Tibial nerve (tissue), 4 donors: ENCODE measurements at regions not wholly inside any gene's neighbourhood (a gene's known extent, or its start where the extent isn't known, plus 50 kb on each side); places are given as distances from the start of the nearest gene placed in this dataset.

ENCODE experiments used
- DNase-seq, 2 donors: peaks; one replicate each; pipeline ENCODE4 v3.0.0-alpha.2; 2019; ENCODE audit warnings: low spot score in 2 of 2
- H3K27ac ChIP-seq, 4 donors: fragments of 200-600 bp; sonication (generic) in 3 of 4; one replicate each; pipeline ENCODE4 v1.5.1; 2017 to 2019; ENCODE audit warnings: mild to moderate bottlenecking in 1 of 4
- H3K27me3 ChIP-seq, 2 donors: fragments of 200-600 bp; sonication (generic) in 1 of 2; one replicate each; pipeline versions ENCODE4 v1.5.1 to v1.6.0; 2017 to 2019
- H3K36me3 ChIP-seq, 3 donors: fragments of 200-600 bp; sonication (generic); one replicate each; pipeline ENCODE4 v1.5.1; 2018 to 2019
- H3K4me1 ChIP-seq, 4 donors: fragments of 200-600 bp; sonication (generic) in 3 of 4; one replicate each; pipeline ENCODE4 v1.5.1; 2017 to 2019
- H3K4me3 ChIP-seq, 4 donors: fragments of 200-600 bp; sonication (generic) in 3 of 4; one replicate each; pipeline ENCODE4 v1.5.1; 2017 to 2019; ENCODE audit warnings: mild to moderate bottlenecking in 1 of 4, moderate library complexity in 1 of 4
- H3K9me3 ChIP-seq, 4 donors: fragments of 200-600 bp; sonication (generic) in 3 of 4; one replicate each; pipeline ENCODE4 v1.5.1; 2017 to 2019
- EP300 ChIP-seq, 2 donors: sonication (generic); formaldehyde crosslinking; IDR thresholded peaks; one replicate each; pipeline ENCODE4 v1.6.1; 2017; ENCODE audit warnings: antibody characterized with exemption in 2 of 2, mild to moderate bottlenecking in 1 of 2
- POLR2A ChIP-seq, 2 donors: fragments of 450-650 bp; IDR thresholded peaks; one replicate each; pipeline ENCODE4 v1.6.1; 2017; ENCODE audit warnings: antibody characterized with exemption in 2 of 2, mild to moderate bottlenecking in 2 of 2, moderate library complexity in 2 of 2
- WGBS, 2 donors: methylation state at CpG; one replicate each; pipeline ENCODE4 v1.1.5; 2018; 5-methylcytosine and 5-hydroxymethylcytosine counted together
- TF ChIP-seq, protein P1 (sequence below), 5 experiments: fragments of 200-600 bp in 3 of 5; fragments of 450-650 bp in 2 of 5; sonication (generic) in 3 of 5; IDR thresholded peaks; one replicate each; pipeline ENCODE4 v1.5.1; 2016 to 2019; ENCODE audit warnings: antibody characterized with exemption in 5 of 5, mild to moderate bottlenecking in 3 of 5, moderate library complexity in 2 of 5

DNA sequence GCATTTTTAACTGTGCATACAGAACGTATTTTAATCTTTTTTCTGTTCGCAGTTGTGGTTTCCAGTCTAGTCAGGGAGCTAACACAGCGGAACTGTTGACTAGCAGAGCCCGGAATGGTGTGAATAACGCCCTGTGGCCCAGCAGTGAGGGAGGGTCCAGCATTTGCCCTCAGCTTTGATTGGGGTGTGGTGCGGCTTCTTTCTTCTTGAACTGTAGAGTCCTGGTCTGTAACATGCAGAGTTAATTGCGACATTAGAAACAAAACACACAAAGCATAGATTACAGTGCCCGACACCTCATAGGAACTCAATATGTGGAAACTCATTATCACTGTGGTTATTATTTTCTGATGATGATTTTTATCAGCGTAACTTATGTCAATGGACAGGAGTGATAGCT is 253.6 kb downstream of the SOX11 start:
- WGBS, 2 donors, result 79 to 80% methylated on average over 9 of the region's 9 CpGs
- H3K9me3 ChIP-seq, result no peaks in the 10 kb centered on the region
- TF ChIP-seq, protein P1, sequence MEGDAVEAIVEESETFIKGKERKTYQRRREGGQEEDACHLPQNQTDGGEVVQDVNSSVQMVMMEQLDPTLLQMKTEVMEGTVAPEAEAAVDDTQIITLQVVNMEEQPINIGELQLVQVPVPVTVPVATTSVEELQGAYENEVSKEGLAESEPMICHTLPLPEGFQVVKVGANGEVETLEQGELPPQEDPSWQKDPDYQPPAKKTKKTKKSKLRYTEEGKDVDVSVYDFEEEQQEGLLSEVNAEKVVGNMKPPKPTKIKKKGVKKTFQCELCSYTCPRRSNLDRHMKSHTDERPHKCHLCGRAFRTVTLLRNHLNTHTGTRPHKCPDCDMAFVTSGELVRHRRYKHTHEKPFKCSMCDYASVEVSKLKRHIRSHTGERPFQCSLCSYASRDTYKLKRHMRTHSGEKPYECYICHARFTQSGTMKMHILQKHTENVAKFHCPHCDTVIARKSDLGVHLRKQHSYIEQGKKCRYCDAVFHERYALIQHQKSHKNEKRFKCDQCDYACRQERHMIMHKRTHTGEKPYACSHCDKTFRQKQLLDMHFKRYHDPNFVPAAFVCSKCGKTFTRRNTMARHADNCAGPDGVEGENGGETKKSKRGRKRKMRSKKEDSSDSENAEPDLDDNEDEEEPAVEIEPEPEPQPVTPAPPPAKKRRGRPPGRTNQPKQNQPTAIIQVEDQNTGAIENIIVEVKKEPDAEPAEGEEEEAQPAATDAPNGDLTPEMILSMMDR (IDR thresholded peaks at IDR 0.05), result no peak
- TF ChIP-seq POLR2A (IDR thresholded peaks at IDR 0.05), result no peak
- TF ChIP-seq EP300 (IDR thresholded peaks at IDR 0.05), result no peak
- H3K27ac ChIP-seq, result no peak overlapping the region
- H3K4me1 ChIP-seq, result no peaks in the 10 kb centered on the region
- H3K36me3 ChIP-seq, result no peaks in the 10 kb centered on the region
- DNase-seq, result no peak
- no peak overlapping the region for H3K4me3 ChIP-seq
- H3K27me3 ChIP-seq, result no peaks in the 10 kb centered on the region

DNA sequence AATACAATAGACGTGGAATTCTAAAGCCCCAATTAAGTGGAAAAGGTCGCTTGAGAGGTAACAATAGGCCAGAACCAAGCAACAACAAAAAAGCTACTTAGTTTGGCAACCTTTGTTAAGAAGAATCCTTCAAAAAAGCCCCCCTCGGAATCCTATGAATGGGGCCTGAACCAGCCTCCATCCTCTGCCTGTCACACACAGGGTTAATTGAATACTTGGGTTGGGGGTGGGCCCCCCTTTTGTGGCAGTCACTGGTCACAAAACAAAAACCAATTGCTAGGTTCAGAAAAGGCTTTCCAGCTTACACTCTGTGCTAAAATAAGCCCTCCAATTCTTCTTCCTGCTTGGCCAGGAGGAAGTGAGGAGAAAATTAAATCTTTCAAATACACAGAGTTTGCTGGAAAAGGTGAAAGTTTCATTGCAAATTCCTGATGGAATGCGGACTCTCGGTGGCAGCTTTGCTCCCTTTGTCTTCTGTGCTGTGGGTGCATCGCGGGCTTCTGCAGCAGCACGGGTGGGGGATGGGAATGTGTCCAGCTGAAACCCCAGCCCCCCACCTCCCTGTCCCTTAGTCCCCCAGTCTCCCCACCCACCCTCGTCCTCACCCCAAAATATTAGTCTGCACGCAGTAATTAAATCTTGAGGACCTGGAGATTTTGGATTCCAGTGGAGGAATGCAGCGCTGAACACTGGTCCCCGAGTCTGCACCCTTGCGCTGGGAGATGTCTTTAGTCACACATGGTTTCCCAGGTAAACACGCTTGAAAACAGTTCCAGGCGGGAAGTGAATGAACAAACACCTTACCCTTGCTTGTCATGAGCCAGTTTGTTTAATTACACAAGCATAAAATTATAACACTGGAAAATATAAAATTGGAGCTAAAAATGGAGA is 254.3 kb downstream of the SOX11 start:
- H3K36me3 ChIP-seq, result no peaks in the 10 kb centered on the region
- H3K9me3 ChIP-seq, result no peaks in the 10 kb centered on the region
- H3K27me3 ChIP-seq, result no peaks in the 10 kb centered on the region
- no peaks in the 10 kb centered on the region for H3K4me1 ChIP-seq
- 59 to 60% methylated on average over 14 to 15 of the region's 15 CpGs for WGBS, 2 donors
- H3K27ac ChIP-seq, result no peak overlapping the region
- H3K4me3 ChIP-seq, result no peak overlapping the region
- no peak for DNase-seq
- TF ChIP-seq, protein P1 (IDR thresholded peaks at IDR 0.05), result no peak
- TF ChIP-seq POLR2A (IDR thresholded peaks at IDR 0.05) (no peak), EP300 (IDR thresholded peaks at IDR 0.05) (no peak)

DNA sequence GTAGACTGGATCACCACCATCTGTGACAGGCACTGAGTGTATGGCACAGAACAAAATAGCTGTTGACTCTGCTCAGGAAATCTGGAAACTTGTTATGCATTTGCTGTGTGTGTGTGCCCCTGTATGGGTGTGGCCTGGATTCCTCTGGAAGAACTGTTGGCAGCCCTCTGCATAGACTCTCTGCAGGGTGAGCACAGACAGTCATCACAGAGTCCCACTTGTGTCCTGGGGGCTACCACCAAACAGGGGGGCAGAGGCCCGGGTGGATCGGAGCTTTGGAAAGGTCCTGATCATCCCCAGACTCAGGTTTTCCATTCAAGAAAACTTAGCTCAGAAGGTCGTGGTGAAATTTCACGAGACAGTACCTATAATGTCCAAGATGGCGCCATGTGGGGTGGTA is 258.6 kb downstream of the SOX11 start:
- TF ChIP-seq, protein P1 (IDR thresholded peaks at IDR 0.05), result no peak
- TF ChIP-seq POLR2A (IDR thresholded peaks at IDR 0.05) (no peak), EP300 (IDR thresholded peaks at IDR 0.05) (no peak)
- Histone ChIP-seq H3K27me3 (no peaks in the 10 kb centered on the region), H3K4me1 (no peaks in the 10 kb centered on the region), H3K27ac (no peak overlapping the region), H3K9me3 (no peaks in the 10 kb centered on the region), H3K36me3 (no peaks in the 10 kb centered on the region), H3K4me3 (no peak overlapping the region)
- no peak for DNase-seq
- 87 to 93% methylated on average over 5 of the region's 5 CpGs for whole genome bisulfite sequencing, 2 donors

DNA sequence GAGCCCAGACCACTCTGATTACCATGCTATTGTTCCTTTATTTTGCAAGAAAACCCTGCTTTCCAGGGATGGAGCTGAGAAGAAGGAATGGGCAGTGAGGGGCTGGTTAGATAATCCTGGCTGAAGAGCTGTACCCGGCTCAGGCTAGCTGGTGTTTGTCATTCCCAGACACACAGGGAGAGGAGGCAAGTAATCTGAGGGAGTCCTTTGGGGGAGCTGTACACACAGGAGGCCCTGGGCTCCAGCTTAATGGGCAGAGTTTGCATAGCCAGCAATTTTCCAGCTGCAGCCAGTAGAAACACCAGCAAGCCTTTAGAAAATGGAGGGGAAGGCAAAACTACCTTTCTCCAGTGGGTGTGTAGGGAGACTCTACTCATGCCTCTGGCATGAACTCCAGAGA is 259.3 kb downstream of the SOX11 start:
- no peak for DNase-seq
- Histone ChIP-seq H3K27ac (no peak overlapping the region), H3K4me3 (no peak overlapping the region), H3K36me3 (no peaks in the 10 kb centered on the region), H3K9me3 (no peaks in the 10 kb centered on the region), H3K27me3 (no peaks in the 10 kb centered on the region), H3K4me1 (no peaks in the 10 kb centered on the region)
- TF ChIP-seq POLR2A (IDR thresholded peaks at IDR 0.05) (no peak), EP300 (IDR thresholded peaks at IDR 0.05) (no peak)
- TF ChIP-seq, protein P1 (IDR thresholded peaks at IDR 0.05), result no peak
- 60 to 88% methylated on average over 1 of the region's 1 CpG for WGBS, 2 donors

DNA sequence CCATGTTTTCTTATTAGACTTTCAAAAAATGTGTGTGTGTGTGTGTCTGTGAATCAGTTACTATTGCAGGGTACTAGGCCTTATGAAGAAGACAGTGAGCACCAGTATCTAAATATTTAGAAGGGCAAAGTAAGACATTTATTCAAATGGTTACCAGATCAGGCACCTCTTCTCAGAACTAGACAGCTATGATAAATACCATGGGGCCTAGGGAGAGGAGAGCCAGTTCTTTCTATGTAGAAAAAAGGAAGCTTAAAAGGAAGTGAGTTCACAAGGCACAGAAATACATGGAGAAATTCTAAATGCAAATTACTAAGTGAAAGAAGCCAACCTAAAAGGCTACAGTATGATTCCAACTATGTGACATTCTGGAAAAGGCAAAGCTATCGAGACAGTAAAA is 261.3 kb downstream of the SOX11 start:
- Histone ChIP-seq H3K9me3 (peaks cover 0 to 1% (median 0%) of the 10 kb centered on the region in 4 donors), H3K36me3 (no peaks in the 10 kb centered on the region), H3K27ac (no peak overlapping the region), H3K4me3 (no peak overlapping the region), H3K27me3 (no peaks in the 10 kb centered on the region), H3K4me1 (no peaks in the 10 kb centered on the region)
- TF ChIP-seq, protein P1 (IDR thresholded peaks at IDR 0.05), result no peak
- no peak for TF ChIP-seq POLR2A (IDR thresholded peaks at IDR 0.05)
- no peak for TF ChIP-seq EP300 (IDR thresholded peaks at IDR 0.05)
- 70 to 73% methylated on average over 1 of the region's 1 CpG for WGBS, 2 donors
- no peak for DNase-seq
